Thymus (tissue), 11 donors: ENCODE measurements at regions not wholly inside any gene's neighbourhood (a gene's known extent, or its start where the extent isn't known, plus 50 kb on each side); places are given as distances from the start of the nearest gene placed in this dataset.

Experiments
- DNase-seq, 9 donors: peaks; one replicate each; pipeline ENCODE4 v3.0.0-alpha.2; 2013; ENCODE audit warnings: low spot score in 9 of 9, low read depth in 6 of 9, missing footprints in 1 of 9
- H3K27ac ChIP-seq, 2 donors: one replicate each; pipeline ENCODE4 v1.5.1; 2013; ENCODE audit warnings: control low read depth in 1 of 2, low read depth in 1 of 2, low read length in 1 of 2, mild to moderate bottlenecking in 1 of 2, moderate library complexity in 1 of 2
- H3K27me3 ChIP-seq, 2 donors: one replicate each; pipeline ENCODE4 v1.5.1; 2013; ENCODE audit warnings: low read length in 1 of 2; ENCODE audit not compliant: control insufficient read depth in 2 of 2, insufficient read depth in 1 of 2
- H3K36me3 ChIP-seq, 2 donors: one replicate each; pipeline ENCODE4 v1.5.1; 2013; ENCODE audit warnings: low read length in 1 of 2, mild to moderate bottlenecking in 1 of 2, moderate library complexity in 1 of 2; ENCODE audit not compliant: control insufficient read depth in 2 of 2, insufficient read depth in 2 of 2
- H3K4me1 ChIP-seq, 2 donors: one replicate each; pipeline ENCODE4 v1.5.1; 2013; ENCODE audit warnings: low read length in 2 of 2; ENCODE audit not compliant: control insufficient read depth in 2 of 2, insufficient read depth in 2 of 2
- H3K4me3 ChIP-seq, 2 donors: one replicate each; pipeline ENCODE4 v1.5.1; 2013; ENCODE audit warnings: low read length in 2 of 2, control low read depth in 1 of 2, mild to moderate bottlenecking in 1 of 2
- H3K9me3 ChIP-seq, 2 donors: one replicate each; pipeline ENCODE4 v1.5.1; 2013; ENCODE audit warnings: low read length in 1 of 2, mild to moderate bottlenecking in 1 of 2; ENCODE audit not compliant: control insufficient read depth in 2 of 2, insufficient read depth in 1 of 2
- WGBS: extraction: QIAGEN DNeasy Blood & Tissue Kit; methylation state at CpG from one replicate; pipeline ENCODE4 v1.1.7; 2013; 5-methylcytosine and 5-hydroxymethylcytosine counted together
- donor health status: healthy.

DNA sequence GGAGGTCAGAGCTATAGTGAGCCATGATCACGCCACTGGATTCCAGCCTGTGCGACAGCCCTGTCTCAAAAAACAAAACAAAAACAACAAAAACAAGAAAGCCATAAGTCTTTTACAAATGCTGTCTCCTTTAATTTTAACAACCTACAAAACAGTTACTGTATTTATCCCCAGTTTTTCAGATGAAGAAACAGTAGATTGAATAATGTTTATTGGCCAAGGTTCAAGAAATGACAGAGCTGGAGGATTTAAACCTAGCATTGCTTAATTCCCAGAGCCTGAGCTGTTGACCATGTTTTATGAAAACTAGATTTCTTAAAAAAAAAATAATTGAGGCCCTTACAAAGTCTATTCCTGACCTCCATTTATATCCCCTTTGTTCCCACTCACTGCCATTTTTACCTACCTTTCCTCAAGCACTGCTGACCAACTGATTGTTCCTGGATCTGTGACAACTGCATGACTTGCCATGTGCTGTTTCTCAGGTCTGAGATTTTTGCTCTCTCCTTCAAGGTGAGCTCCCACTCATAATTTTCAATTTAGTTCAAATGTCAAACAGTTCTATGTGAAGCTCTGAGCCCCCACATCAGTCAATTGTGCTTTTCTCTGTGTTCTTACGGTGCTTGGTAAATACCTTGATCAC is 140.8 kb downstream of the CHRM3 start:
- Histone ChIP-seq H3K27ac (no peak overlapping the region), H3K9me3 (no peaks in the 10 kb centered on the region), H3K4me1 (no peaks in the 10 kb centered on the region), H3K27me3 (no peaks in the 10 kb centered on the region), H3K36me3 (no peaks in the 10 kb centered on the region), H3K4me3 (no peak overlapping the region)
- no peak for DNase-seq
- WGBS: 97% methylated on average over 3 of the region's 3 CpGs

DNA sequence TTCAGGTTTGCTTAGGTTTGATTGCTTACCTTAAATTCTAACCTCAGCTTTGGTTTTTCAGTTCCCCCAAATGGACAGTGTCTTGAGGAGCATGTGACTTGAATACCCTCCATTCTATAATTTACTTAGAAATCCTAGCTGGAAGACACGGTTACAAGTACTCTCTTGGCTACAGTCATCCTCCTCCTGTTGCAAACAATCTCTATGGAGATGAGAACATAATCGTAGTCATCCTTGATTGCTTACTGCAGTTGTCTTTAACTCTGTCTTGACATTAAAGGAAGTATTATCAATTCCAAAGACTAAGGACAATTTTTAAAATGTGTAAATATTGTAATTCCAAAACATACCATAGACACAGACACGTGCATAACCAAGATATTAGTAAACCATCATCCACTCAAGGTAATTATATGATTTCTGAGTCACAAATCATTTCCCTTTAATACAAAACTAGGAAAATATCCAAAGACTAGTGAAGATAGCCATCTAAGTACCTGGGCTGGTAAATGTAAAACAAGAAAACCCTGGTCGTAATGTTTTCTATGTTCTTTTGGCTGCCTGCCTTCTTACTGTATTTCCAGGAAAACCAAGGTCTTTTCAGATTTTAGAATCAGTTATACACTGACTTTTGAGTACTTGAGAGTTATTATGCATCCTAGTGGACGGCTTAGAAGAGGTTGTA is 149.9 kb downstream of the CHRM3 start:
- WGBS: 91% methylated on average over 5 of the region's 5 CpGs
- no peaks in the 10 kb centered on the region for H3K36me3 ChIP-seq
- H3K4me1 ChIP-seq: no peaks in the 10 kb centered on the region
- no peak overlapping the region for H3K4me3 ChIP-seq
- no peaks in the 10 kb centered on the region for H3K27me3 ChIP-seq
- no peak overlapping the region for H3K27ac ChIP-seq
- H3K9me3 ChIP-seq: no peaks in the 10 kb centered on the region
- no peak for DNase-seq

DNA sequence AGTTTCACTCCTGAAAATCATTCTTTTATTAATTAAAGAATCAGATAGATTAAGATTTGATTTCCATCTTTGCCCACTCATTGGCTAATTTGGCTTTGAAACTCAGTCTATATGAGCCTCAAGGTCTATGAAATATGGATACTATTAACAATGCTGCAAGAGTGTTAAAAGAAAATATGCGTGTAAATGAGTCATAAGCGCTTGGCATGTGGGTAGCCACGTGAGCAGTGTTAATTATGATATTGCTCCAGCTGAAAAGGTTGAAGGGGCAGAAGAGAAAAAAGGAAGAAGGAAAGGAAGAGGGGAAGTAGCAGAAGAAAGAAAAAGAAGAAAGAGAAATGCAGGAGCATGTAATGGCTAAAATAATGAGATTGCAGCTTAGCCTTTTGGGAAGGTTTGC is 151.4 kb downstream of the CHRM3 start:
- Histone ChIP-seq H3K36me3 (no peaks in the 10 kb centered on the region), H3K27me3 (no peaks in the 10 kb centered on the region), H3K27ac (no peak overlapping the region), H3K4me1 (no peaks in the 10 kb centered on the region), H3K4me3 (no peak overlapping the region), H3K9me3 (no peaks in the 10 kb centered on the region)
- WGBS: 75% methylated on average over 3 of the region's 3 CpGs
- DNase-seq: no peak

DNA sequence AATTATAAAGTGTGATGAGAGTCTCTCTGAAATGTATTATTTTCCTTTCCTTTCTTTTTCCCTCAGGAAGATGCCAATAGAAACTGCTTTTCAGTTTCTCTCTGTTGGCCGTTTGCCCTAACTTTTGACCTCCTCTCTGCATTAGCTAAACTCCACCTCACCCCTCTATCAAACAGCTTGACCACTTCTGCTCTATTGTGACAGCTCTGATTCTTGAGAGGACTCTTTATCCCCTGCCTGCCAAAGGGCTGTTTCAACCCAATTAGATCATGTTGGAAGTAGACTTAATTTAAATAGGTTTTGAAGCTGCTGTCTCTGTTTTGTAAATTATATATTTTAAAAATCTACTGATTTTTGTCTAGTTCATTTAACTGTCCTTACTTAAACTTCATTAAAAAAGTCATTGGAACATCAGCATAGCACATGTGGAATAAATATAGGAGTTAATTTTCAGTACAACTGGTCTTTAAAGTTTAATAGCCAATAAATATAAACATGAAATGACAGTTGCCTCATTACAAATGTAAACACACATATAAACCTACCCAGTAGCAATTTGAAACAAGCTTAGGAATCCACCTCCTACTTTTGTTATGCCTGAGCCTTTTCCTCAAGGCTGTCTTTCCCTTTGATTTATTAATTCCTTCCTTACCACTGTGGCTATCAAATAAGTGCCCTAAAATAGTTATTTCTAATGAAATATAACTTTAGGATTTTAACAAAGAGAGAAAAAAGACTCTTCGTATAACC is 152.0 kb downstream of the CHRM3 start:
- Histone ChIP-seq H3K27ac (no peak overlapping the region), H3K4me1 (no peaks in the 10 kb centered on the region), H3K36me3 (no peaks in the 10 kb centered on the region), H3K27me3 (no peaks in the 10 kb centered on the region), H3K4me3 (no peak overlapping the region), H3K9me3 (no peaks in the 10 kb centered on the region)
- 79% methylated on average over 2 of the region's 2 CpGs for WGBS
- DNase-seq: no peak

DNA sequence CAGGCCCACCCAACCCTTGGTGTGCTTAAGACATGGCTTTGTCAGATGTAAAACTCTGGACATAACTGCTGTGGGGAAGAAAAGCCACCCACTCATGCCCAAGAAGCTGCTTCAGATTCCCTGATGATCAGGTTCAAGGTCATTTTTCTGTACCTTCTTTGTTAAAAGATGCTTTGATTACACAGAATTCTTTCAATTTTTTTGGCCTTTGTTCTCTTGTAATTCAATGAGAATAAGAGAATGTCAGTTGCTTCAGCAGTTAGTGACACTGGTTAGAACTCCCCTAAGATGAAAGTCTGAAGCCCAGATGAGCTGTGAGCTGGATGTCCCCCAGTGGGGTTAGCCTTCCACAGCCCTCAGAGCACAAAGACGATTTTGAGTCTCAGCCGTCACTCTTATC is 152.7 kb downstream of the CHRM3 start:
- Histone ChIP-seq H3K36me3 (no peaks in the 10 kb centered on the region), H3K4me1 (no peaks in the 10 kb centered on the region), H3K4me3 (no peak overlapping the region), H3K27ac (no peak overlapping the region), H3K9me3 (no peaks in the 10 kb centered on the region), H3K27me3 (no peaks in the 10 kb centered on the region)
- WGBS: 94% methylated on average over 2 of the region's 2 CpGs
- no peak for DNase-seq

DNA sequence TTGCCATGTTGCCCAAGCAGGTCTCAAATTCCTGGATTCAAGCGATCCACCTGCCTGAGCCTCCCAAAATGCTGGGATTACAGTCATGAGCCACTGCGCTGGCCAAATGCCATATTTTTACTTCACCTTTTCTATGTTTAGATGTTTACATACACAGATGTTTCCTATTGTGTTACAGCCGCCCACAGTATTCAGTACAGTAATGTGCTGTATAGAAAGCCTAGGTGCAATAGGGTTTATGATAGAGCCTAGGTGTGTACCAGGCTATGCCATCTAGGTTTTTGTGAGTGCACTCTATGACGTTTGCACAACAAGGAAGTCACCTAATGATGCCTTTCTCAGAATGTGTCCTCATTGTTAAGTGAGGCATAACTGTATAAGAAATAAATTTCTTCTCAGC is 153.4 kb downstream of the CHRM3 start:
- WGBS: 83% methylated on average over 4 of the region's 4 CpGs
- H3K27me3 ChIP-seq: no peaks in the 10 kb centered on the region

DNA sequence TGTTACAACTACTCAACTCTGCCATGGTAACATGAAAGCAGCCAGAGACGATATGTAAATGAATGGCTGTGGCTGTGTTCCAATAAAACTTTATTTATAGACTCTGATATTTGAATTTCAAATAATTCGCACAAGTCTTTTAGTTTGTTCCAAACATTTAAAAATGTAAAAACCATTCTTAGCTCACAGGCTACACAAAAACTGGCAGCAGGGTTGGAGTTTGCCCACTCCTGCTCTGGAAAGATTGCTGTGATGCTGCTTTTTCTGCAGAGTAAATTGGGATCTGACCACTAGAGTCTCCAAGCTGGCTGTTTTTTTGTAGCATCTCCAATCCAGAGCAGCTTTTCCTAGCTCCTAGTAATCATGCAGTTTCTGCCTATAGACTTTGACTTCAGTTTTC is 157.5 kb downstream of the CHRM3 start:
- Histone ChIP-seq H3K4me3 (no peak overlapping the region), H3K27me3 (no peaks in the 10 kb centered on the region), H3K9me3 (no peaks in the 10 kb centered on the region), H3K36me3 (no peaks in the 10 kb centered on the region), H3K4me1 (no peaks in the 10 kb centered on the region), H3K27ac (no peak overlapping the region)
- 95% methylated on average over 2 of the region's 2 CpGs for WGBS
- no peak for DNase-seq

More for the DNA sequence above, 153.4 kb downstream of the CHRM3 start:
- no peaks in the 10 kb centered on the region for H3K36me3 ChIP-seq
- DNase-seq: no peak
- no peak overlapping the region for H3K27ac ChIP-seq
- H3K9me3 ChIP-seq: no peaks in the 10 kb centered on the region
- no peak overlapping the region for H3K4me3 ChIP-seq
- H3K4me1 ChIP-seq: no peaks in the 10 kb centered on the region

DNA sequence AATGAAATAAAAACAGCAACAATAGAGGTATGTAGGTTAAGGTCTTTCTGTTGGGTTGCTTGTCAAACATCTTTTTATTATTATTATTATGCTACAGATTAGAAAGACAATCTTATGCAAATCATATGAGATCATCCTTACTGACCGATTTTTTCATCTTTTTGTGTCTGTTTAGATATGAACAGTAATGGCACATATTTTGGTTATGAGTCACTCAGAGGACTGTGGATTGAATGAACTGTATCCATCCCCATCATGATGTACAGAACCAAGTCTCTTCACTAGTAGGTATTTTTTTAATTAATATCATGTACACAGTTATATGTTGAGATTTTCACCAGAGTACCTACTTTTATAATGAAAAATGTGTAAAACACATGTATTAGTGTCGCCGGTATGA is 159.1 kb downstream of the CHRM3 start:
- no peak for DNase-seq
- Histone ChIP-seq H3K4me1 (no peaks in the 10 kb centered on the region), H3K4me3 (no peak overlapping the region), H3K9me3 (peaks cover 0 to 3% of the 10 kb centered on the region in 2 donors), H3K27ac (no peak overlapping the region), H3K36me3 (no peaks in the 10 kb centered on the region), H3K27me3 (no peaks in the 10 kb centered on the region)
- 95% methylated on average over 3 of the region's 3 CpGs for WGBS

DNA sequence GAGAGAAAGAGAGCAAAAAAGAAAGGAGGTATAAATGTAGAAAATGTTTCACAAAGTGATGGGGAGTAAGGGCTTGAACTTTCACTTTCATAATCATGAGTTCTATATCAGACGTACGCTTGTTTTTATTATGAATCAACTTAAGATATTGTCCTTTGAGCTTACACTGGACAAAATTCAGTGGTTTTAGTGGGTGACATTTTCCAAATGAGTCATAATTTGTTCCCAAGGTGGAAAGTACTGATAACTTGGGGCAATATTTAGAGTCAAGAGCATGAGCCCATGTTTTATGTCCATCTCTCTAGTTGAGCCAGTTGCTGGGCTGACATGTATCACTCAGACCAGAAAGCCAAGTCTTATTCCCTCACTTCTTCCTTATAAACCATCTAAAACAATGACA is 161.6 kb downstream of the CHRM3 start:
- H3K27me3 ChIP-seq: no peaks in the 10 kb centered on the region
- H3K9me3 ChIP-seq: peaks cover 0 to 3% of the 10 kb centered on the region in 2 donors
- no peak overlapping the region for H3K4me3 ChIP-seq
- no peak overlapping the region for H3K27ac ChIP-seq
- no peak for DNase-seq
- 72% methylated on average over 2 of the region's 2 CpGs for WGBS
- no peaks in the 10 kb centered on the region for H3K4me1 ChIP-seq
- H3K36me3 ChIP-seq: no peaks in the 10 kb centered on the region
